ENCODE measurements at regions not wholly inside any gene's neighbourhood (a gene's known extent, or its start where the extent isn't known, plus 50 kb on each side); places are given as distances from the start of the nearest gene placed in this dataset.

DNA sequence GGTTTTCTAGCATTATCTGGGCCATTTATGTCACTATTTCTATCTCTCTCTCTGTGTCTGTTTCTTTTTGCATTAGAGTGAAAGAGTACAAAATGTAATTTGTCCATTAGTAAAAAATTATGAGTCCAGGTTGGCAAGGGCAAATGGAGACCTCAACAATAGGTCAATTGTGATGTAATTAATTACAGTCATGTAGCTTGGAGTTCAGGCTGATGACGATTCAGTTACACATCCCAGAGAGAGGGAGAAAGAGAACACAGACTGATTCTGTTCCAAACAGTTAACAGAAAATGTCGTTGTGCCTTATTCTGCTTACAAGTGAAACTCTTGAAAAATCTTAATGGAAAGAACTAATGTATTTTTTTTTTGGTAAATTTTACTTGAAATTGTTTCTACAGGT is 83.3 kb downstream of the ATXN7L3B start:
- TF ChIP-seq CTCF (IDR thresholded peaks at IDR 0.05; ENCODE audit: insufficient read depth, low read length, poor library complexity, severe bottlenecking) (no peak), EZH2phosphoT487 (conservative IDR thresholded peaks at IDR 0.05; ENCODE audit: low read length) (no peak)
